NCI-H82 (cell line): ENCODE measurements at regions not wholly inside any gene's neighbourhood (a gene's known extent, or its start where the extent isn't known, plus 50 kb on each side); places are given as distances from the start of the nearest gene placed in this dataset.
A peak's percentile ranks its signal among the peaks of the same experiment; 100 is the strongest.

Source experiments
- DNase-seq: peaks from one replicate; lab custom pipeline; 2025; lab: John Stamatoyannopoulos, UW

GRCh38 chr9:1429297-1429696 is 379.1 kb downstream of the DMRT2 start:
- peak; percentile 23 for DNase-seq

- no peak for DNase-seq
Measured at GRCh38 chr9:1431461-1431860, 381.3 kb downstream of the DMRT2 start.

- no peak for DNase-seq
Measured at GRCh38 chr9:1434052-1434767, 384.1 kb downstream of the DMRT2 start.

GRCh38 chr9:1434811-1435210 is 384.7 kb downstream of the DMRT2 start:
- DNase-seq, result no peak

GRCh38 chr9:1440256-1440655 is 390.1 kb downstream of the DMRT2 start:
- no peak for DNase-seq

- DNase-seq, result no peak
Measured at GRCh38 chr9:1442105-1442504, 391.9 kb downstream of the DMRT2 start.

- DNase-seq, result no peak
Measured at GRCh38 chr9:1443450-1443849, 393.3 kb downstream of the DMRT2 start.

GRCh38 chr9:1446671-1447070 is 396.5 kb downstream of the DMRT2 start:
- DNase-seq, result no peak

GRCh38 chr9:1453636-1454035 is 403.5 kb downstream of the DMRT2 start:
- DNase-seq, result no peak

- no peak for DNase-seq
Measured at GRCh38 chr9:1454211-1454610, 404.1 kb downstream of the DMRT2 start.

- DNase-seq, result no peak
Measured at GRCh38 chr9:1454616-1455347, 404.6 kb downstream of the DMRT2 start.

GRCh38 chr9:1455766-1456165 is 405.6 kb downstream of the DMRT2 start:
- DNase-seq, result no peak

GRCh38 chr9:1456301-1457024 is 406.3 kb downstream of the DMRT2 start:
- DNase-seq, result no peak

- DNase-seq, result no peak
Measured at GRCh38 chr9:1457460-1457859, 407.3 kb downstream of the DMRT2 start.

GRCh38 chr9:1458503-1458902 is 408.3 kb downstream of the DMRT2 start:
- DNase-seq, result no peak

- peak; percentile 1 for DNase-seq
Measured at GRCh38 chr9:1460143-1460769, 410.1 kb downstream of the DMRT2 start.

- DNase-seq, result no peak
Measured at GRCh38 chr9:1461812-1462211, 411.7 kb downstream of the DMRT2 start.

GRCh38 chr9:1462626-1463308 is 412.6 kb downstream of the DMRT2 start:
- DNase-seq, result no peak

GRCh38 chr9:1469996-1470395 is 419.8 kb downstream of the DMRT2 start:
- no peak for DNase-seq

- DNase-seq, result no peak
Measured at GRCh38 chr9:1473956-1474634, 423.9 kb downstream of the DMRT2 start.

- DNase-seq, result no peak
Measured at GRCh38 chr9:1474671-1475070, 424.5 kb downstream of the DMRT2 start.
